Transverse colon (tissue), 4 donors: ENCODE measurements at regions not wholly inside any gene's neighbourhood (a gene's known extent, or its start where the extent isn't known, plus 50 kb on each side); places are given as distances from the start of the nearest gene placed in this dataset.

Source experiments
- DNase-seq: peaks from one replicate; pipeline ENCODE4 v3.0.0-alpha.2; 2019
- H3K27ac ChIP-seq, 4 donors: fragments of 200-600 bp; sonication (generic); 2 replicates each; pipeline ENCODE4 v1.5.1; 2016 to 2018; ENCODE audit warnings: inconsistent platforms in 4 of 4
- H3K27me3 ChIP-seq: fragments of 200-600 bp; sonication (generic); 2 replicates; pipeline ENCODE4 v1.5.1; 2017; ENCODE audit warnings: inconsistent platforms
- H3K36me3 ChIP-seq, 4 donors: fragments of 200-600 bp; sonication (generic); 2 replicates each; pipeline ENCODE4 v1.5.1; 2017 to 2019; ENCODE audit warnings: inconsistent platforms in 4 of 4
- H3K4me1 ChIP-seq, 4 donors: fragments of 200-600 bp; sonication (generic); 2 replicates each; pipeline ENCODE4 v1.5.1; 2017 to 2020; ENCODE audit warnings: inconsistent platforms in 4 of 4
- H3K4me3 ChIP-seq, 4 donors: fragments of 200-600 bp; sonication (generic); 1 replicate in 1 of 4; 2 replicates in 3 of 4; pipeline versions ENCODE4 v1.5.1 to v1.6.1; 2017 to 2019; ENCODE audit warnings: inconsistent platforms in 4 of 4
- H3K9me3 ChIP-seq, 2 donors: fragments of 200-600 bp; sonication (generic); 2 replicates each; pipeline ENCODE4 v1.5.1; 2017 to 2019; ENCODE audit warnings: inconsistent platforms in 2 of 2
- CTCF ChIP-seq, 5 experiments: fragments of 200-600 bp in 3 of 5; fragments of 450-650 bp in 2 of 5; sonication (generic) in 3 of 5; IDR thresholded peaks; 1 replicate in 2 of 5; 2 replicates in 3 of 5; pipeline ENCODE4 v1.5.1; 2016 to 2017; ENCODE audit warnings: antibody characterized with exemption in 5 of 5, inconsistent platforms in 3 of 5, mild to moderate bottlenecking in 2 of 5, moderate library complexity in 1 of 5
- EP300 ChIP-seq: sonication (generic); formaldehyde crosslinking; IDR thresholded peaks from one replicate; pipeline ENCODE4 v1.6.1; 2017; ENCODE audit warnings: antibody characterized with exemption, low read depth
- POLR2A ChIP-seq: fragments of 450-650 bp; IDR thresholded peaks from one replicate; pipeline ENCODE4 v1.6.1; 2016; ENCODE audit warnings: antibody characterized with exemption, mild to moderate bottlenecking, moderate library complexity
- POLR2AphosphoS5 ChIP-seq, 3 donors: sonication (generic); formaldehyde crosslinking; IDR thresholded peaks; one replicate each; pipeline ENCODE4 v1.6.1; 2016; ENCODE audit warnings: antibody characterized with exemption in 3 of 3
- WGBS, 2 donors: methylation state at CpG; one replicate each; pipeline ENCODE4 v1.1.5; 2018; ENCODE audit warnings: low coverage in 1 of 2; 5-methylcytosine and 5-hydroxymethylcytosine counted together
- in situ Hi-C, 4 donors: fragments of 200-750 bp; cut with MboI; loops; one replicate each; pipeline versions ENCODE4 v1.15.0 to v1.15.1; 2017; ENCODE audit warnings: low sequenced_read_pairs in 3 of 4, low pct_ligation_motif_present in 1 of 4, low pct_unique_long_range_greater_than_20kb in 1 of 4
- intact Hi-C: fragments of 100-400 bp; cut with DNase I; formaldehyde crosslinking; loops from one replicate; pipeline ENCODE4 v1.15.1; 2023; ENCODE audit warnings: low total_unique reads

- H3K4me1 ChIP-seq = no peaks in the 10 kb centered on the region
- DNase-seq = no peak
- in situ Hi-C loops (no loop called here), intact Hi-C loops (no loop called here)
- 81 to 88% methylated on average over 7 to 24 of the region's 24 CpGs for WGBS, 2 donors
- no peaks in the 10 kb centered on the region for H3K27me3 ChIP-seq
- H3K27ac ChIP-seq = no peak overlapping the region
- no peaks in the 10 kb centered on the region for H3K36me3 ChIP-seq
- no peak overlapping the region for H3K4me3 ChIP-seq
- TF ChIP-seq POLR2AphosphoS5 (IDR thresholded peaks at IDR 0.05) (no peak), POLR2A (no peak), CTCF (IDR thresholded peaks at IDR 0.05) (no peak), EP300 (no peak)
- H3K9me3 ChIP-seq = no peaks in the 10 kb centered on the region
Observed at GRCh38 chr10:78828647-78829539, 239.9 kb upstream of the ZMIZ1 start.

- in situ Hi-C loops = no loop called here
- DNase-seq = no peak
- no peaks in the 10 kb centered on the region for H3K36me3 ChIP-seq
- H3K27ac ChIP-seq = no peak overlapping the region
- H3K27me3 ChIP-seq = no peaks in the 10 kb centered on the region
- H3K9me3 ChIP-seq = no peaks in the 10 kb centered on the region
- TF ChIP-seq CTCF (IDR thresholded peaks at IDR 0.05) (no peak), POLR2AphosphoS5 (IDR thresholded peaks at IDR 0.05) (no peak), POLR2A (no peak), EP300 (no peak)
- intact Hi-C loops = no loop called here
- no peak overlapping the region for H3K4me3 ChIP-seq
- H3K4me1 ChIP-seq = no peaks in the 10 kb centered on the region
- WGBS, 2 donors = 16 to 57% methylated on average over 4 to 9 of the region's 9 CpGs
Observed at GRCh38 chr10:78829565-78829964, 239.2 kb upstream of the ZMIZ1 start.

GRCh38 chr10:78830062-78830975 is 238.4 kb upstream of the ZMIZ1 start:
- DNase-seq = no peak
- no peak for TF ChIP-seq CTCF (IDR thresholded peaks at IDR 0.05)
- TF ChIP-seq EP300 = no peak
- no peak for TF ChIP-seq POLR2AphosphoS5 (IDR thresholded peaks at IDR 0.05)
- TF ChIP-seq POLR2A = no peak
- Histone ChIP-seq H3K4me1 (no peaks in the 10 kb centered on the region), H3K27ac (no peak overlapping the region), H3K27me3 (no peaks in the 10 kb centered on the region), H3K4me3 (no peak overlapping the region), H3K9me3 (no peaks in the 10 kb centered on the region), H3K36me3 (no peaks in the 10 kb centered on the region)
- WGBS, 2 donors = 53 to 69% methylated on average over 7 of the region's 7 CpGs
- intact Hi-C loops = no loop called here
- in situ Hi-C loops = no loop called here

- in situ Hi-C loops = no loop called here
- no peaks in the 10 kb centered on the region for H3K36me3 ChIP-seq
- WGBS, 2 donors = 73% methylated on average over 7 of the region's 7 CpGs; no CpG with 5 or more reads in 1 of the 2 donors
- intact Hi-C loops = no loop called here
- H3K9me3 ChIP-seq = no peaks in the 10 kb centered on the region
- TF ChIP-seq POLR2A (no peak), CTCF (IDR thresholded peaks at IDR 0.05) (no peak), POLR2AphosphoS5 (IDR thresholded peaks at IDR 0.05) (no peak), EP300 (no peak)
- DNase-seq = no peak
- H3K27me3 ChIP-seq = no peaks in the 10 kb centered on the region
- no peak overlapping the region for H3K27ac ChIP-seq
- H3K4me3 ChIP-seq = no peak overlapping the region
- H3K4me1 ChIP-seq = no peaks in the 10 kb centered on the region
Observed at GRCh38 chr10:78830976-78831375, 237.8 kb upstream of the ZMIZ1 start.
